NCI-H526 (cell line): ENCODE measurements at regions not wholly inside any gene's neighbourhood (a gene's known extent, or its start where the extent isn't known, plus 50 kb on each side); places are given as distances from the start of the nearest gene placed in this dataset.
"Not testable (repeated sequence)": the region's sequence is repeated elsewhere in the genome, so short reads cannot be mapped to it uniquely, and the experiment has no call there.

ENCODE experiments used
- DNase-seq, 2 experiments: peaks; one replicate each; lab custom pipeline; 2025; lab: John Stamatoyannopoulos, UW

- DNase-seq = no peak
Observed at GRCh38 chr9:107789001-107789700, 299.6 kb upstream of the KLF4 start.

GRCh38 chr9:107786561-107786960 lies 297.0 kb upstream of the KLF4 start:
- DNase-seq = no peak

- no peak for DNase-seq
Observed at GRCh38 chr9:107784235-107784958, 294.8 kb upstream of the KLF4 start.

- no peak for DNase-seq
Observed at GRCh38 chr9:107782789-107783188, 293.2 kb upstream of the KLF4 start.

GRCh38 chr9:107782381-107782780 lies 292.8 kb upstream of the KLF4 start:
- DNase-seq = no peak

- DNase-seq = peak in 1 of 2 experiments; percentile 21
Observed at GRCh38 chr9:107780960-107781359, 291.4 kb upstream of the KLF4 start.

GRCh38 chr9:107779731-107780130 lies 290.2 kb upstream of the KLF4 start:
- DNase-seq = no peak

- DNase-seq = no peak
Observed at GRCh38 chr9:107778661-107779060, 289.1 kb upstream of the KLF4 start.

- DNase-seq = not testable (repeated sequence)
Observed at GRCh38 chr9:107774099-107774498, 284.5 kb upstream of the KLF4 start.

- DNase-seq = no peak
Observed at GRCh38 chr9:107772988-107773387, 283.4 kb upstream of the KLF4 start.

GRCh38 chr9:107770716-107771115 lies 281.1 kb upstream of the KLF4 start:
- no peak for DNase-seq

- no peak for DNase-seq
Observed at GRCh38 chr9:107768224-107768623, 278.7 kb upstream of the KLF4 start.

GRCh38 chr9:107767711-107768110 lies 278.1 kb upstream of the KLF4 start:
- peak in 1 of 2 experiments; percentile 17 for DNase-seq

- DNase-seq = not testable (repeated sequence)
Observed at GRCh38 chr9:107763469-107763868, 273.9 kb upstream of the KLF4 start.

GRCh38 chr9:107761307-107761706 lies 271.7 kb upstream of the KLF4 start:
- no peak for DNase-seq

- no peak for DNase-seq
Observed at GRCh38 chr9:107760469-107761242, 271.1 kb upstream of the KLF4 start.

- no peak for DNase-seq
Observed at GRCh38 chr9:107759823-107760166, 270.2 kb upstream of the KLF4 start.

- no peak for DNase-seq
Observed at GRCh38 chr9:107759009-107759822, 269.6 kb upstream of the KLF4 start.

GRCh38 chr9:107756091-107756490 lies 266.5 kb upstream of the KLF4 start:
- DNase-seq = no peak

GRCh38 chr9:107755246-107755645 lies 265.7 kb upstream of the KLF4 start:
- no peak for DNase-seq

- no peak for DNase-seq
Observed at GRCh38 chr9:107751567-107752210, 262.1 kb upstream of the KLF4 start.
